Endodermal cell (in vitro differentiated cells): ENCODE measurements at regions not wholly inside any gene's neighbourhood (a gene's known extent, or its start where the extent isn't known, plus 50 kb on each side); places are given as distances from the start of the nearest gene placed in this dataset.

ENCODE experiments used
- DNase-seq: peaks from one replicate; pipeline ENCODE4 v3.0.0-alpha.2; 2017
- H3K27ac ChIP-seq: 2 replicates; pipeline ENCODE4 v1.5.1; 2013; ENCODE audit warnings: mild to moderate bottlenecking, low read depth, low read length, moderate library complexity
- H3K27me3 ChIP-seq: 2 replicates; pipeline ENCODE4 v1.6.1; 2013; ENCODE audit warnings: mild to moderate bottlenecking, low read length, moderate library complexity; ENCODE audit not compliant: insufficient read depth, control insufficient read depth, poor library complexity, severe bottlenecking
- H3K36me3 ChIP-seq: 2 replicates; pipeline ENCODE4 v1.7.0; 2013; ENCODE audit warnings: mild to moderate bottlenecking, low read length, moderate library complexity; ENCODE audit not compliant: control insufficient read depth, insufficient read depth
- H3K4me1 ChIP-seq: one replicate; pipeline ENCODE4 v1.7.0; 2013; ENCODE audit warnings: low read length; ENCODE audit not compliant: control insufficient read depth, insufficient read depth
- H3K4me3 ChIP-seq: 2 replicates; pipeline ENCODE4 v1.5.1; 2013; ENCODE audit warnings: mild to moderate bottlenecking, low read length, moderate library complexity
- H3K9ac ChIP-seq: 2 replicates; pipeline ENCODE4 v1.6.1; 2013; ENCODE audit warnings: mild to moderate bottlenecking, low read length, moderate library complexity; ENCODE audit not compliant: poor library complexity, severe bottlenecking; ENCODE audit errors: extremely low read depth
- H3K9me3 ChIP-seq: 2 replicates; pipeline ENCODE4 v1.6.1; 2013; ENCODE audit warnings: mild to moderate bottlenecking, low read length, moderate library complexity; ENCODE audit not compliant: control insufficient read depth
- H3K27ac Mint-ChIP-seq: 2 replicates; pipeline ENCODE4 v1.8.0; 2020; ENCODE audit warnings: mixed read lengths
- H3K27me3 Mint-ChIP-seq: 2 replicates; pipeline ENCODE4 v1.8.0; 2021; ENCODE audit warnings: mild to moderate bottlenecking, mixed read lengths; ENCODE audit not compliant: insufficient read depth
- H3K36me3 Mint-ChIP-seq: 2 replicates; pipeline ENCODE4 v1.8.0; 2020; ENCODE audit warnings: low read depth, mixed read lengths
- H3K4me1 Mint-ChIP-seq: 2 replicates; pipeline ENCODE4 v1.8.0; 2020; ENCODE audit warnings: mixed read lengths
- H3K4me3 Mint-ChIP-seq: 2 replicates; pipeline ENCODE4 v1.8.0; 2020; ENCODE audit warnings: mild to moderate bottlenecking, moderate library complexity, mixed read lengths
- H3K9me3 Mint-ChIP-seq: 2 replicates; pipeline ENCODE4 v1.8.0; 2020; ENCODE audit warnings: mild to moderate bottlenecking, mixed read lengths
- CTCF ChIP-seq: fragments of 200-600 bp; sonication (generic); conservative IDR thresholded peaks from 2 replicates; pipeline ENCODE4 v1.5.0; 2021; ENCODE audit warnings: antibody characterized with exemption, mild to moderate bottlenecking
- WGBS, 2 experiments: methylation state at CpG; one replicate each; pipeline versions ENCODE4 v1.1.5 to v1.1.7; 2013; ENCODE audit warnings: missing lambda C conversion rate in 2 of 2, mixed read lengths in 1 of 2; ENCODE audit not compliant: insufficient coverage in 1 of 2, insufficient read length in 1 of 2; 5-methylcytosine and 5-hydroxymethylcytosine counted together

- Histone ChIP-seq H3K4me3 (no peak overlapping the region), H3K27ac (no peak overlapping the region), H3K4me1 (no peaks in the 10 kb centered on the region), H3K9ac (no peak overlapping the region), H3K36me3 (no peaks in the 10 kb centered on the region), H3K9me3 (no peaks in the 10 kb centered on the region), H3K27me3 (no peaks in the 10 kb centered on the region)
- DNase-seq, result no peak
- 88 to 91% methylated on average over 1 of the region's 1 CpG for WGBS, 2 experiments
- H3K27ac Mint-ChIP-seq, result no peak overlapping the region
- H3K27me3 Mint-ChIP-seq, result no peaks in the 10 kb centered on the region
- no peaks in the 10 kb centered on the region for H3K4me1 Mint-ChIP-seq
- peaks cover 2% of the 10 kb centered on the region for H3K9me3 Mint-ChIP-seq
- no peak overlapping the region for H3K4me3 Mint-ChIP-seq
- no peaks in the 10 kb centered on the region for H3K36me3 Mint-ChIP-seq
- no peak for TF ChIP-seq CTCF
Observed at GRCh38 chr6:149127212-149127611, 190.3 kb upstream of the TAB2 start.

GRCh38 chr6:149128489-149129145 is 188.9 kb upstream of the TAB2 start:
- Mint-ChIP-seq H3K4me1 (peaks cover 2% of the 10 kb centered on the region), H3K4me3 (no peak overlapping the region), H3K9me3 (peaks cover 2% of the 10 kb centered on the region), H3K36me3 (no peaks in the 10 kb centered on the region), H3K27me3 (no peaks in the 10 kb centered on the region), H3K27ac (no peak overlapping the region)
- no peaks in the 10 kb centered on the region for H3K27me3 ChIP-seq
- 86 to 94% methylated on average over 3 to 5 of the region's 5 CpGs for WGBS, 2 experiments
- DNase-seq, result no peak
- TF ChIP-seq CTCF, result no peak
- no peaks in the 10 kb centered on the region for H3K36me3 ChIP-seq
- no peaks in the 10 kb centered on the region for H3K4me1 ChIP-seq
- no peak overlapping the region for H3K27ac ChIP-seq
- no peak overlapping the region for H3K9ac ChIP-seq
- no peak overlapping the region for H3K4me3 ChIP-seq
- no peaks in the 10 kb centered on the region for H3K9me3 ChIP-seq

GRCh38 chr6:149129371-149130077 is 188.0 kb upstream of the TAB2 start:
- no peak overlapping the region for H3K27ac ChIP-seq
- H3K4me3 ChIP-seq, result no peak overlapping the region
- Mint-ChIP-seq H3K9me3 (peaks cover 2% of the 10 kb centered on the region), H3K4me1 (peaks cover 2% of the 10 kb centered on the region), H3K4me3 (no peak overlapping the region), H3K36me3 (no peaks in the 10 kb centered on the region), H3K27me3 (no peaks in the 10 kb centered on the region), H3K27ac (no peak overlapping the region)
- H3K36me3 ChIP-seq, result no peaks in the 10 kb centered on the region
- no peaks in the 10 kb centered on the region for H3K27me3 ChIP-seq
- DNase-seq, result no peak
- H3K4me1 ChIP-seq, result no peaks in the 10 kb centered on the region
- no peak overlapping the region for H3K9ac ChIP-seq
- no peak for TF ChIP-seq CTCF
- H3K9me3 ChIP-seq, result no peaks in the 10 kb centered on the region
- 68 to 77% methylated on average over 7 to 9 of the region's 9 CpGs for WGBS, 2 experiments
